ENCODE measurements at regions not wholly inside any gene's neighbourhood (a gene's known extent, or its start where the extent isn't known, plus 50 kb on each side); places are given as distances from the start of the nearest gene placed in this dataset.

DNA sequence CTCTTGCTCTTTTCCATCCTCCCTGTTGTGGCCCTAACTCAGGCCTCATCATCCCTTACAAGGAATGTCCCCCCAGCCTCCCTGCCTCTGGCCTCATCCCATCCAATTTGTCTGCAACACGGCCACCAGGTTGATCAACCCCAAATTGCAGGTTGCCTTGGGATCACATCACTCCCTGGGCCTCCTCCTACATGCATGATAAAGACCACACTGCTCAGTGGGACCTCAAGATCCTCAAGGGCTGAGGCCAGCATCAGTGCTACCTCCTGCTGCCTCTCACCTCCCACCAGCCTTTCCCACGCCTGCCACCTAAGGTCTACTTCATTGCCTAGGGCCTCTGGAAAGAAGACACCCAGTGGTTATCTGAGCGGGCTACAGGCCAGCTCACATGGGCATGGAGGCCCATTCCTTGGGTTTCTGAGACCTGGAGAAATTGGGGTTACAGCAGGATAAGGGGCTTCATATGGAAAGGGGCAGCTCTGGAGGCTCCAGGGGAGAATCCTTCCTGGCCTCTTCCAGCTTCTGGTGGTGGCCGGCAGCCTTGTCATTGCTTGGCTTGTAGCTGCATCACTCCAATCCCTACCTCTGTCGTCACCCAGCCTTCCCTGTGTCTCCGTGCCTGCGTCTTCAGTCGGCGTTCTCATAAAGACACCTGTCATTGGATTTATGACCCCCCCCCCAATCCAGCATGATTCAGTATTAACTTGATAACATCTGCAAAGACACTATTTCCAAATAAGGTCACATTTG, 60.5 kb downstream of the KLHDC7A start:
- WGBS (ENCODE audit: insufficient coverage), result 93% methylated on average over 6 of the region's 9 CpGs
- POLR2A ChIA-PET, result no interaction called here
- H3K36me3 ChIP-seq (ENCODE audit: control insufficient read depth in 4 of 4, insufficient read depth in 4 of 4, low read length in 3 of 4), result no peaks in the 10 kb centered on the region
- CTCF ChIA-PET, result no interaction called here
- H3K4me1 ChIP-seq (ENCODE audit: control extremely low read depth in 1 of 4, control insufficient read depth in 4 of 4, insufficient read depth in 4 of 4, low read length in 3 of 4), result no peaks in the 10 kb centered on the region
- H3K9me3 ChIP-seq (ENCODE audit: control extremely low read depth in 1 of 5, control insufficient read depth in 4 of 5, insufficient read depth in 2 of 5, low read depth in 1 of 5, low read length in 4 of 5), result peaks cover 0 to 6% (median 3%) of the 10 kb centered on the region in 5 experiments
- peaks cover 2 to 66% (median 19%) of the 10 kb centered on the region in 5 experiments for H3K27me3 ChIP-seq (replicated peaks in 2 of 5; ENCODE audit: control insufficient read depth in 4 of 5, insufficient read depth in 5 of 5, low read length in 4 of 5)
- no peak for DNase-seq
- H3K27ac ChIP-seq (ENCODE audit: insufficient read depth in 1 of 2, low read depth in 1 of 2, low read length in 2 of 2, poor library complexity in 1 of 2, severe bottlenecking in 2 of 2), result no peak overlapping the region
- H3K4me3 ChIP-seq (ENCODE audit: control insufficient read depth in 1 of 7, extremely low read depth in 1 of 7, insufficient read depth in 4 of 7, low read depth in 2 of 7, low read length in 6 of 7), result no peak overlapping the region

DNA sequence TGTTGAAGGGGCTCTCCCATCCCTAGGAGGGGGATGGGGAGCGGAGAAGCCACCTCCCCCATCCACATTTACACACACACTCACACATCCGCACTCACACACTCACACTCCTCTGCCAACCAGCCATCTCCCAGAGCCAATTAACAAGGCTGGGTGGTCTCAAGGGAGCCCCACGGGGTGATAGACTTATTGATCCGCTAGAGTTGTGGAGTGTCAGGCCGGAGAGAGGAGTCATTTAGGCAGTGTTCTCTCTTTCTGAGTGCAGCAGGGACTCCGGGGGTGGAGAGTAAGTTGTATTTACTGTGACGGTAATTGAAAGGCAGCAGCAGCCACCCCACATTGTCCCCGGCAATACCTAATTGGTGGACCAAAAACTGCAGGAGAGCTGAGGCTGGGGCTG, 61.6 kb downstream of the KLHDC7A start:
- Histone ChIP-seq H3K27me3 (replicated peaks in 2 of 5; ENCODE audit: control insufficient read depth in 4 of 5, insufficient read depth in 5 of 5, low read length in 4 of 5) (peaks cover 2 to 67% (median 19%) of the 10 kb centered on the region in 5 experiments), H3K9me3 (ENCODE audit: control extremely low read depth in 1 of 5, control insufficient read depth in 4 of 5, insufficient read depth in 2 of 5, low read depth in 1 of 5, low read length in 4 of 5) (peaks cover 0 to 6% (median 3%) of the 10 kb centered on the region in 5 experiments), H3K4me3 (ENCODE audit: control insufficient read depth in 1 of 7, extremely low read depth in 1 of 7, insufficient read depth in 4 of 7, low read depth in 2 of 7, low read length in 6 of 7) (no peak overlapping the region), H3K4me1 (ENCODE audit: control extremely low read depth in 1 of 4, control insufficient read depth in 4 of 4, insufficient read depth in 4 of 4, low read length in 3 of 4) (no peaks in the 10 kb centered on the region), H3K36me3 (ENCODE audit: control insufficient read depth in 4 of 4, insufficient read depth in 4 of 4, low read length in 3 of 4) (no peaks in the 10 kb centered on the region), H3K27ac (ENCODE audit: insufficient read depth in 1 of 2, low read depth in 1 of 2, low read length in 2 of 2, poor library complexity in 1 of 2, severe bottlenecking in 2 of 2) (no peak overlapping the region)
- 7% methylated on average over 6 of the region's 8 CpGs for WGBS (ENCODE audit: insufficient coverage)
- ChIA-PET POLR2A (no interaction called here), CTCF (no interaction called here)
- no peak for DNase-seq

DNA sequence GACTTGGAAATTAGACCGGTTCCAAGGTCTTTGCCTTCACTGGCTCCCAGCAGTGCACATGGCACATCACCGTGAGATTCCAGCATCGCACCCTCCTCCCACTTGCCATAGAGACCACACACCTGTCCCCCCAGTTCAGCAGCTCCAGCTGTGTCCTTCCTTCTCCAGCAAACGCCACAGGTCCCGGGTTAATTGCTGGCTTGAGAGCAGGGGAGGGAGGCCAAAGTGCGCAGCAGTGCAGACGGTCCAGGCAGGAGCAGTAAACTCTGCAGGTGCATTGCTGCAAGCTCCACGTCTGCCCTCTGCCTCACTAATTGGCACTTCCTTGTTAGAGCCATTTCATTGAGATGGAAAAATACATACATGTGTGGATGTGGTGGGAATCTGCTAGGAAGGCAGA, 65.3 kb downstream of the KLHDC7A start:
- Histone ChIP-seq H3K36me3 (ENCODE audit: control insufficient read depth in 4 of 4, insufficient read depth in 4 of 4, low read length in 3 of 4) (no peaks in the 10 kb centered on the region), H3K4me3 (ENCODE audit: control insufficient read depth in 1 of 7, extremely low read depth in 1 of 7, insufficient read depth in 4 of 7, low read depth in 2 of 7, low read length in 6 of 7) (no peak overlapping the region), H3K9me3 (ENCODE audit: control extremely low read depth in 1 of 5, control insufficient read depth in 4 of 5, insufficient read depth in 2 of 5, low read depth in 1 of 5, low read length in 4 of 5) (peaks cover 0 to 6% (median 3%) of the 10 kb centered on the region in 5 experiments), H3K27me3 (replicated peaks in 2 of 5; ENCODE audit: control insufficient read depth in 4 of 5, insufficient read depth in 5 of 5, low read length in 4 of 5) (peaks cover 2 to 89% (median 22%) of the 10 kb centered on the region in 5 experiments), H3K4me1 (ENCODE audit: control extremely low read depth in 1 of 4, control insufficient read depth in 4 of 4, insufficient read depth in 4 of 4, low read length in 3 of 4) (no peaks in the 10 kb centered on the region), H3K27ac (ENCODE audit: insufficient read depth in 1 of 2, low read depth in 1 of 2, low read length in 2 of 2, poor library complexity in 1 of 2, severe bottlenecking in 2 of 2) (no peak overlapping the region)
- CTCF ChIA-PET, result no interaction called here
- POLR2A ChIA-PET, result no interaction called here
- no peak for DNase-seq
- WGBS (ENCODE audit: insufficient coverage), result 34% methylated on average over 4 of the region's 8 CpGs

DNA sequence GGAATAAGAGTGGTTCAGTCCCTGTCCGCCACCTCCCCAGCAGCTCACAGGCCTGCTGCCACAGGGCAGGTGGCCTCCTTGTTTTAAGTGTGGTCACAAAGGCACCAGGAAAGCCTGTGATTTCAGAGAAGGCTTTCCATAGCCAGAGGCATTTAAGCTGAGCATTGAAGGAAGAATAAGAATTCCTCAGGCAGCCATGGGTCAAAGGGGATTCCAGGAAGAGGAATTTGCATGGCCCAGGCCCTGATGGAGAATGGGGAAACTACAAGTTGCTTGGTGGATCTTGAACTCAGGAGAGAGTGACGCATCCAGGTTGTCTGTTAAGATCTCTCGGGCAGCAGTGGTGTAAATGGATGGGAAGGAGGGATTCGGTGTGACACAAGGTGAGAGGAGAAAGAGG, 66.7 kb downstream of the KLHDC7A start:
- no peak overlapping the region for H3K27ac ChIP-seq (ENCODE audit: insufficient read depth in 1 of 2, low read depth in 1 of 2, low read length in 2 of 2, poor library complexity in 1 of 2, severe bottlenecking in 2 of 2)
- H3K27me3 ChIP-seq (replicated peaks in 2 of 5; ENCODE audit: control insufficient read depth in 4 of 5, insufficient read depth in 5 of 5, low read length in 4 of 5), result peaks cover 2 to 78% (median 17%) of the 10 kb centered on the region in 5 experiments
- DNase-seq, result no peak
- no peaks in the 10 kb centered on the region for H3K4me1 ChIP-seq (ENCODE audit: control extremely low read depth in 1 of 4, control insufficient read depth in 4 of 4, insufficient read depth in 4 of 4, low read length in 3 of 4)
- CTCF ChIA-PET, result no interaction called here
- WGBS (ENCODE audit: insufficient coverage), result 50% methylated on average over 4 of the region's 4 CpGs
- no peak overlapping the region for H3K4me3 ChIP-seq (ENCODE audit: control insufficient read depth in 1 of 7, extremely low read depth in 1 of 7, insufficient read depth in 4 of 7, low read depth in 2 of 7, low read length in 6 of 7)
- no peaks in the 10 kb centered on the region for H3K36me3 ChIP-seq (ENCODE audit: control insufficient read depth in 4 of 4, insufficient read depth in 4 of 4, low read length in 3 of 4)
- H3K9me3 ChIP-seq (ENCODE audit: control extremely low read depth in 1 of 5, control insufficient read depth in 4 of 5, insufficient read depth in 2 of 5, low read depth in 1 of 5, low read length in 4 of 5), result peaks cover 0 to 6% (median 3%) of the 10 kb centered on the region in 5 experiments
- POLR2A ChIA-PET, result no interaction called here

DNA sequence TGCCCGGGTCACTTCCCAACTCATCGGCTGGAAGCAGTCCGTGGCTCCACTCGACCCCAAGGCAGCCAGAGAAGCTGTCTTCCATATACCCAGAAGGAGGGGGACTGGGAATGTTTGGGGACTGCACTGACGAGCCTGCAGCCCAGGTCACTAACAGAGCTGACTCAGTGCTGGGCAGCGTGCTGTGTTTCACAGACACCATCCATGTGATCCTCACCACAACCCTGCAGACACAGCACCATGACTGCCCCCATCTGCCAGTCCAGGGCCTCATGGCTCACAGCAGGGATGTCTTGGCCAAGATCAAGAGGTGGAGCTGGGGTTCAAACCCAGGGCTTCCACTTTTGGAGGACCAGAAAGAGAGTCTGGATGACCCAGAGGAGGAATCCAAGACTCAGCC, 67.9 kb downstream of the KLHDC7A start:
- Histone ChIP-seq H3K27me3 (replicated peaks in 2 of 5; ENCODE audit: control insufficient read depth in 4 of 5, insufficient read depth in 5 of 5, low read length in 4 of 5) (peaks cover 2 to 77% (median 13%) of the 10 kb centered on the region in 5 experiments), H3K4me1 (ENCODE audit: control extremely low read depth in 1 of 4, control insufficient read depth in 4 of 4, insufficient read depth in 4 of 4, low read length in 3 of 4) (no peaks in the 10 kb centered on the region), H3K4me3 (ENCODE audit: control insufficient read depth in 1 of 7, extremely low read depth in 1 of 7, insufficient read depth in 4 of 7, low read depth in 2 of 7, low read length in 6 of 7) (no peak overlapping the region), H3K27ac (ENCODE audit: insufficient read depth in 1 of 2, low read depth in 1 of 2, low read length in 2 of 2, poor library complexity in 1 of 2, severe bottlenecking in 2 of 2) (no peak overlapping the region), H3K9me3 (ENCODE audit: control extremely low read depth in 1 of 5, control insufficient read depth in 4 of 5, insufficient read depth in 2 of 5, low read depth in 1 of 5, low read length in 4 of 5) (peaks cover 0 to 2% (median 0%) of the 10 kb centered on the region in 5 experiments), H3K36me3 (ENCODE audit: control insufficient read depth in 4 of 4, insufficient read depth in 4 of 4, low read length in 3 of 4) (no peaks in the 10 kb centered on the region)
- POLR2A ChIA-PET, result interaction anchor here (0.6 kb wide), 1 partner anchor 10 kb away, joined by 3 read pairs; no protein-coding TSS in a partner anchor
- WGBS (ENCODE audit: insufficient coverage), result 64% methylated on average over 6 of the region's 6 CpGs
- CTCF ChIA-PET, result no interaction called here
- no peak for DNase-seq

DNA sequence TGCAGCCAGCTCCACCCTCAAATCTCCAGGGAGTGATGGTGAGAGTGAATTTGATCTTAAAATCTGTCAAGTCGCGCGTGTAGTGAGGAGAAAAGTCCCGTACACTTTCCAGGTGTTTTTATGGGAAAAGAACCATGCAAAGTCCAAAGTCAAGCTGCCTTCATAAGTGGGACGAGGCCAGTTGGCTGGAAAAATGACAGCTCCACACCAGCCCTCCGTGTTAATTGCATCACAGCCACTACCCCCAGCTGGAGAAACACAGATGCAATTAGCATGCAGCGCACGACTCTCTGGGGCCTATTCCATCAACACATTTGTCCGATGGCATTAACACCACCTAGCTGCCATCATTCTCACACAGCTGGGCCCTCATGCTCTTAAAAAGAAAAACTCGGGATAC, 68.4 kb downstream of the KLHDC7A start:
- peaks cover 0 to 73% (median 9%) of the 10 kb centered on the region in 5 experiments for H3K27me3 ChIP-seq (replicated peaks in 2 of 5; ENCODE audit: control insufficient read depth in 4 of 5, insufficient read depth in 5 of 5, low read length in 4 of 5)
- ChIA-PET POLR2A (no interaction called here), CTCF (no interaction called here)
- H3K4me3 ChIP-seq (ENCODE audit: control insufficient read depth in 1 of 7, extremely low read depth in 1 of 7, insufficient read depth in 4 of 7, low read depth in 2 of 7, low read length in 6 of 7), result no peak overlapping the region
- H3K9me3 ChIP-seq (ENCODE audit: control extremely low read depth in 1 of 5, control insufficient read depth in 4 of 5, insufficient read depth in 2 of 5, low read depth in 1 of 5, low read length in 4 of 5), result peaks cover 0 to 2% (median 0%) of the 10 kb centered on the region in 5 experiments
- no peaks in the 10 kb centered on the region for H3K4me1 ChIP-seq (ENCODE audit: control extremely low read depth in 1 of 4, control insufficient read depth in 4 of 4, insufficient read depth in 4 of 4, low read length in 3 of 4)
- no peaks in the 10 kb centered on the region for H3K36me3 ChIP-seq (ENCODE audit: control insufficient read depth in 4 of 4, insufficient read depth in 4 of 4, low read length in 3 of 4)
- no peak for DNase-seq
- no peak overlapping the region for H3K27ac ChIP-seq (ENCODE audit: insufficient read depth in 1 of 2, low read depth in 1 of 2, low read length in 2 of 2, poor library complexity in 1 of 2, severe bottlenecking in 2 of 2)
- 91% methylated on average over 10 of the region's 10 CpGs for WGBS (ENCODE audit: insufficient coverage)

DNA sequence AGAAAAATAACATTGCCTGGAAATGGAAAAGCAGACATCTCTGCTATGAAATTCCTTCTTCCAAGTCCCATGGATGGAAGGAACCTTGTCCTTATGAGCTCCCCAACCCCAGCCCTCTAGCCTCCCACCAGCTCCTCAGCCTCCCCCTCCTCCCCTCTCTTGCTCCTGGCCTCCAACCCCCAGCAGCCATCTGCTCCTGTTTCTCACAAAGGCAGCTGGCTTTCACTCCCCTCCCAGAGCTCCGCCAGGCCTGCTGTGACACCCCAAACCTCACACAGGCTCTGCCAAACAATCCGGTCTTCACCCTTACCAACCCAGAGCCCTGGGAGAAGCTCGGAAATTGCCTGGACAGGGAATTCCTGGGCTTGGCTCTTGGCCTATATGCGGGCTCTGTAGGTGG, 69.2 kb downstream of the KLHDC7A start:
- POLR2A ChIA-PET, result no interaction called here
- Histone ChIP-seq H3K9me3 (ENCODE audit: control extremely low read depth in 1 of 5, control insufficient read depth in 4 of 5, insufficient read depth in 2 of 5, low read depth in 1 of 5, low read length in 4 of 5) (peaks cover 0 to under 1% (median 0%) of the 10 kb centered on the region in 5 experiments), H3K4me3 (ENCODE audit: control insufficient read depth in 1 of 7, extremely low read depth in 1 of 7, insufficient read depth in 4 of 7, low read depth in 2 of 7, low read length in 6 of 7) (no peak overlapping the region), H3K36me3 (ENCODE audit: control insufficient read depth in 4 of 4, insufficient read depth in 4 of 4, low read length in 3 of 4) (no peaks in the 10 kb centered on the region), H3K27me3 (replicated peaks in 2 of 5; ENCODE audit: control insufficient read depth in 4 of 5, insufficient read depth in 5 of 5, low read length in 4 of 5) (peaks cover 0 to 68% (median 6%) of the 10 kb centered on the region in 5 experiments), H3K4me1 (ENCODE audit: control extremely low read depth in 1 of 4, control insufficient read depth in 4 of 4, insufficient read depth in 4 of 4, low read length in 3 of 4) (no peaks in the 10 kb centered on the region), H3K27ac (ENCODE audit: insufficient read depth in 1 of 2, low read depth in 1 of 2, low read length in 2 of 2, poor library complexity in 1 of 2, severe bottlenecking in 2 of 2) (no peak overlapping the region)
- WGBS (ENCODE audit: insufficient coverage), result 90% methylated on average over 3 of the region's 4 CpGs
- no peak for DNase-seq
- CTCF ChIA-PET, result interaction anchor here (1.5 kb wide), 1 partner anchor 10 kb away, joined by 3 read pairs; no protein-coding TSS in a partner anchor
